SIG-M5 treated with dmso at 0.1 percent for 504 hours (cell line): ENCODE measurements at regions not wholly inside any gene's neighbourhood (a gene's known extent, or its start where the extent isn't known, plus 50 kb on each side); places are given as distances from the start of the nearest gene placed in this dataset.
"Not testable (repeated sequence)": the region's sequence is repeated elsewhere in the genome, so short reads cannot be mapped to it uniquely, and the experiment has no call there.

Experiments used
- DNase-seq: peaks from one replicate; lab custom pipeline; 2025; ENCODE audit not compliant: unreplicated experiment; lab: John Stamatoyannopoulos, UW

DNA sequence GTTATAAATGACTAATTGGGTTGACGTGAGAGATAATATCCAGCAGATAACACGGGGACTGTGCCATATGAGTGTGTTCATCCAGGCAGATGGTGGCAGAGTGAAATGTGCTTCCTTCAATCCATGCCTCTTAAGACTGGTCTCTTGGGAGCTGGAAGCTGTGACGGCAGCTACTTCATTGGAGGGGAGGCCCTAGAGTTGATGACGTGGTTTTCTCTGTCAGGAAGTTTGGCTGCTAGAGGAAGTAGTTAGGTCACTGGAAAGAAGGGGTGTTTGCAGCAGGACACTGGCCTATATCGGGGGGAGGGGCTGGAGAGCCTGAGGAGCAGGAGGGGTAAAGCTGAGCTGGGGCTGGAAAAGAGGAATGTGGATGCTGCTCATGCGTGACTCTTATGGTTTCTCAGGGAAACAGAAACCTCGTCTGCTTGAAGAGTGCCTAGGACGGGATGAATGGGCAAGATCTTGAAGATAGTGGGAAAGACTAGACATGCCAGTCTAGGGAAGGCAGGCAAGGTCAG, 3051.6 kb downstream of the RPIA start:
- DNase-seq, result not testable (repeated sequence)

DNA sequence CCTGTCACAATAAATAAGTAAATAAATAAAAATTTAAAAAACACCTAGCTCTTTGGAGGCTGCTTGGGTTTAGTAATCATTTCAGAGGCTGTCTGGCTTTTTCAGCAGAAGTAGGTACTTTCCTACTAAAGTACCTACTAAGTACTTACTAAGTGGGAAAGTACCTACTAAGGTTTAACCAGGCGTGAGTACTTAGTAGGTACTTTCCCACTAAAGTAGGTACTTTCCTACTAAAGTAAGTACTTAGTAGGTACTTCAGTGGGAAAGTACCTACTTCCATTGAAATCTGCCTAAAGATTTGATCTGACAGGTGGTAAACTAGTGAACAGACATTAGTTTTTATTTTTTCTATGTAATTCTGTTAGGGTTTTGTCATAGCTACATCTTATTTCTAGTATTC, 3052.4 kb downstream of the RPIA start:
- not testable (repeated sequence) for DNase-seq

DNA sequence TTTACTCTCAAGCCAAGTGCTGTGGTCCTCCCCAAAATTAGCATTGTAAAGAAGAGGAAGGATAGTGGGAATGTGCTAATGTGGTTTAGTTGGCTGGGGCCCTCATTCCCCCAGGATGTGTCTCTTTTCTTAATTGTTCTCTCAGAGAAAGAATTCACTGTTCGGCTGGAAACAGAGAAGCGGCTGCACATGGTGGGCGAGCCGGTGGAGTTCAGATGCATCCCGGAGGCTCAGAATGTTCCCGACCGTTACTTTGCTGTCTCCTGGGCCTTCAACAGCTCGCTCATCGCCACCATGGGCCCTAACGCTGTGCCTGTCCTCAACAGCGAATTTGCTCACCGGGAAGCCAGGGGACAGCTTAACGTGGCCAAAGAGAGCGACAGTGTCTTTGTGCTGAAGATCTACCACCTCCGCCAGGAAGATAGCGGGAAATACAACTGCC, 3053.2 kb downstream of the RPIA start:
- DNase-seq, result not testable (repeated sequence)

DNA sequence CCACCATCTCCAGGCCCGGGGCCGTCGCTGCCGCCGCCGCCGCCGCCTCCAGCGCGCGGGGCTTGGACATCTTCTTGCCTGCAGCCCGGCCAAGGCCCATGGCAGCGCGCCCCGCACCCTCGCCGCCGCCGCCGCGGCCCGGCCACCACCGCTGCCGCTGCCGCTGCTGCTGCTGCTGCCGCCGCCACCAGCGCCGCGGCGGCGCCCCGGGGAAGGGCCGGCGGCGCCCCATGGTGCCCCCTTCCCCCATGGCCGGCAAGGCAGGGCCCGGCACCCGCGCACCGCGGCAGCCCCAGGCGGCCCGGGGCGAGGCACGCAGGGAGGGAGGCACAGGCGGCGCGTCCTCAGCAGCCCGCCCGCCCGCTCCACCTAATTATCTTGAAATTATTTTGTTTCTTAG, 3057.4 kb downstream of the RPIA start:
- no peak for DNase-seq

DNA sequence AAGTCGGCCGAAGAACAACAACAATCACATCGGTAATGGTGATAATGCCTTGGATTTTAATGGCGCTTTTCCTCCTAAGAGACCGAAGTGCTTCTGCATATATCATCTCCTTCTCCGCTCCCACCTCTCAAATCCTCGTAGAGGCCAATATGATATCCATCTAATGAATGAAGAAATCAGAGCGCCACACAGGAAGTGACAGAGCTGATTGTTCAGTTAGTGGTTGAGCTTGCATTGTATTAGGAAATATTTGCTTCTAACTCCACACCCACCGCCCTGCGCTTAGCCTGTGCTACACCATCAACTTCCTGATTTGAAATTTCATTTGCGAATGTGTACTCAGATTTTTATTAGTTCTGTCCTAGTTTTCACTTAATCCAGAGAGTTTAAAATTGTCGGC, 3058.2 kb downstream of the RPIA start:
- not testable (repeated sequence) for DNase-seq

DNA sequence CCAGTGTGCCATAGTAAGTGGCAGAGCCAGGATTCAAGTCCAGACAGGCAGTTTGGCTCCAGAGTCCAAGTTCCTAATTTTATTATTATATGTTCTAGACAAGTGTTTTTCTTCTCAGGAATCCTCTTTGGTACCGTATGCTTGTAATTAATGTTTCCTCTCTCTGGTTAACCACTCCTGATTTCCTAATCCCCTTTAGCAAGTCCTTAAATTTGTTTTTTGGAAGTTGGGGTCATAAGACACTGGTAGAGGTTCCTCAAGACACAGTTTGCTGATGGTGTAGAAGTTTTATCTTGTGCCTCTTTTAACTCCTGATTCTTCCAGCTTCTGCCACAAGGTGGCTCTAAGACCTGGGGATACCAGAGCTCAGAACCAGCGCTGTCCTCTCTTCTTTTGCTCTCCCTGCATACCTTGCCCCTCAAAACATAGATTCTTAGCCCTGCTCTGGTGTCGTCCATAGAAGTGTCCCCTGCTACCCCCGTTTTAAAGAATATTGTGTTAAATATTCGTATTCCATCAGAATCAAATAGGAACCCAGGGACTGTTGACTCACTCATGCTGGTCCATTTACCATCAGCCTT, 3068.0 kb downstream of the RPIA start:
- not testable (repeated sequence) for DNase-seq

DNA sequence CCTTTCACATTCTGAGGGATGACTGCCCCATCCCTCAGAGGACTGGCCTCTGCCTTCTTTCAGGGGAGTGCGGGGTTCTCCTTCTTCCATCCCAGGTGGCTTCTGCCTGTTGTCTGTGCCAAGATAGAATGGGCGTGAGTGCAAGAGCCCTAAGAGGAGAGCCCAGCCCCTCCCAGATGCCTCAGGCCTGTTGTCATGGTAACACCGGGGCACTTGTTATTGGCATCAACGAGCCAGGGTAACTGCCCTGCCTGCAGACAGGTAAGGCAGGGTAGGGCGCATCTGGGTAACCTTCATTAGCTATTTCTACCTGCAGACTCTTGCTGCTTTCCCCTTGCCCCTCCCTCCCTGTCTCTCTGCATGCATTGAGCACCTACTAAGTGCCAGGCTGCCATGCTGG, 3069.2 kb downstream of the RPIA start:
- not testable (repeated sequence) for DNase-seq

DNA sequence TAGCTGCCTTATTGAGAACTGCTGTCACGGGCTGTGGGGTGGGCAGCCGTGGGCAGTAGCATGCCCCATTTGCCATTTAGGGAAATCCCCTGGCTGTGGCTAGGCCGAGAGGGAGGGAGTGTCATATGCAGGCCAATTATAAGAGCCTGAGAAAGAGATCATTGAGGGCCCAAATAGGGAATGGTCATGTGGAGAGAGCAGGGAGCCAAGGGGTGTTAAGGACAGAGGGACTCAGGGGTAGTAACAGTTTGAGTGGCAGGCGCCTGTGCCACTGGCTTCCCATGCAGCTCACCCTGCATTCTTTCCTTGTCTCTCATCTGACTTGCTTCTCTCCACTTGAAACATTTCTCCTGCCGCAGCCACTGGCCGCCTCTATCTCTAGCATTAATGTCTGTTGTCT, 3070.8 kb downstream of the RPIA start:
- DNase-seq, result not testable (repeated sequence)

DNA sequence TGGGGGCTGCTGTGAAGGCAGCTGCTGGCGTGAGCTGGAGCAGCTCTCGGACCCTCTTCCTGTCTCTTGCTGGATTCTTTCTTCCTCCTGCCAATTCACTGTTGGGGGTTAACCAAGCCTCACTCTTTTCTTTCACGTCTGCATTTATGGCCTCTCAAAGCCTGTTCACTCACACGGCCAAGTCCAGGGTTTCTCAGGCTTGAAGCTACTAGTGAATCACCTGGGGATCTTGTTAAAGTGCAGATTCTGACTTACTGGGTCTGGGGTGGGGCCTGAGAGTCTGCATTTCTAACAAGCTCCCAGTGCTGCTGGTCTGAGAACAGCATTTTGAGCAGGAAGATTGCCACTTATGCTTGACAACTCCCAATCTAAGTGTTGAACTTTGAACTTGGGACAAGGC, 3072.2 kb downstream of the RPIA start:
- DNase-seq, result not testable (repeated sequence)

DNA sequence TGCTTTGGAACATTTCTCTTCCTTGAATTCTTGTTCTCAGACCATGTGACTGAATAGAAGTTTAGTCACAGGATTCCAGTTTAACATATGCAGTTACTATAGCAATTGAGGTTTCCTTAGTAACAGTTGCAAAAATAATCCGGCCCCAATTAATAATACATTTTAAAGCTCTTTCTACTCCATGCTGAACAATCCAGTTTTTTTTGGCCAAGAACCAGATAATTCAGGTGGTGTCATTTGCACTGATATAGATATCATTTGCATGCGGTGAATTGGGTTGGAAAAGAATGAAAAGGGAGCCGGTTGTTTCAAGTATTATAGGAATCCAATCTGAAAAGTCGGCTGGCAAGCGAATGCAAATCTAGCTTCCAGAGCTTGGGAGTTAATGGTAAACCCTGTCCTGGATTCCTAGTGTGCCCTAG, 3073.1 kb downstream of the RPIA start:
- DNase-seq, result not testable (repeated sequence)

DNA sequence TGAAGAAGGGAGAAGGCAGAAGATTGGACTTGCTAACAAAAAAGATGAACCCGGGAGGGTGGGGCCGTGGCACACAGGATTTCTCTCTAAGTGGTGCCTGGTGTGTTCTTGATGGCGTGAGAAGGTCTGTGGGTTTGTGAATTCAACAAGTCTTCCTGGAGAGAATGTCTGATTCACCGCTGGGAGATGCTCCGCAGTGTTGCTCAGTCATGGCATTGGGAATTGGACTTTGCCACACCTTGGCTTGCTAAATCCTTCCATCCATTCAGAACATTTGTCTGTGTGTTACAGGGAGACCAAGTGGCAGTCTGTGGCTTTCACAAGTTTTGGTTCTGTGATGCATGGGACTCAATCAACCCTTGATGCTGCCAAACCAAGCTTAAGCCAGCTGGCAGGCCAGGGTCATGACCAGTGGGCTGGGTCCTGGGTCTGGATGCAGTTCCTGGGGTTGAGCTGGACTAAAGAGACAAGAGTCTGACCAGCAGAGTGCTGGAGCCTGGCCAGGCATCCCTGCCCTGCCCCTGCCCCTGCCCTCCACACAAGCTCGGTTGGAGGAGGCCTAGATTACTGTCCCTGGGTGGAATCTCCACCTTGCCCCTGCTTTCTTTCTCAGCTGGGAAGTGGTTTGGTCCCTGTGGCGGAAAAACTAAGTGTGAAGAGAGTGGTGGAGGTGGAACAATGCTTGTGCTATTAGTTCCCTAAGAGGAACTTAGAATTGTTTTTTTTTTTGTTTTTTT, 3073.7 kb downstream of the RPIA start:
- not testable (repeated sequence) for DNase-seq

DNA sequence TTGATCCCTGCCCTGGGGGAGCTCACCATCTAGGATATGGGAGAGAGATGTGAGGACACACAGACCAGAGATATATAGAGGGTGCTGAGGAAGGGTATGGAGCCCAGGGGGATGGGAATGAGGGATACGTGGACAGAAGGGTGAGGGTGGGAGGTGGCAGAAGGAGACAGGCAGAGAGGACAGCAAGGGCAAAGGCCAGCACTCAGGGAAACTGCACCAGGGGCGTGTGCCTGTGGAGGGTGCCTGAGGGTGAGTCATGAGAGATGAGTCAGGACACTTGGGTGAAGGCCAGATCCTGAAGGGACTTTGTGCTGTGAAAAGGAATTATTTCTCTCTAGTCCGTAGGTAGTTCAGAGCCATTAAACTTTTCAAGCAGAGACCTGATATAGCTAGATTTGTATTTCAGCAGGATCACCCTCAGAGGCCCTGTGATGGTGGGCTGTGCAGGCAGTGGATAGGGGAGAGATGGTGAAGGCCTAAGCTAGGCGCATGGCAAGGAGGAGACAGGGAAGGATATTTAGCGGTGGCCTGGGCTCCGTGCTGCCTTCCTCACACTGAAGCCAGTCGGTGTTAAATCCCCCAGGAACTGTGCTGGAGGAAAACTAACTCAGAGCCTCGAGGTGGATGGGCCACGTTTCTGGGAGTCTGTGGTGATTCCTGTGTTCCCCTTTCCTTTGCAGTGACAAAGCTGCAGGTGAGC, 3075.0 kb downstream of the RPIA start:
- peak; percentile 17 for DNase-seq

DNA sequence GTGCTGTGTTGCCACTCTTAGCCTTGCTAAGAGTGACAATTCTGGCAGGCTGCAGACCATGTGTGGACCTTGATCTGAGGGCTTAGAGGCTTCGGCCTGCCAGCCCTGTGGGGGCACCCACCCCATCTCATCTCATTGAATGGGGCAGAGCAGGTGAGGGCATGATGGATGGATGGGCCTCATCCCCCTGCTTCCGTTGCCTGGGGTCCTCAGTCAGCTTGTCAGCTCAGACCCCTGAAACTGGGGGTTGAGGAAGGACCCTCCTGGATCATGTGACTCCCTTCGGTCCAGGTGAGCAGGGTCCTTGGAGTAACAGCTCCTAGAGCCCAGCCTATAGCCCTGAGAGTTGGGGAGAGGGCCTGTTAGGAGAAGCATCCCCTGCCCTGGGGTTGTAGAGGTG, 3076.8 kb downstream of the RPIA start:
- DNase-seq, result not testable (repeated sequence)

DNA sequence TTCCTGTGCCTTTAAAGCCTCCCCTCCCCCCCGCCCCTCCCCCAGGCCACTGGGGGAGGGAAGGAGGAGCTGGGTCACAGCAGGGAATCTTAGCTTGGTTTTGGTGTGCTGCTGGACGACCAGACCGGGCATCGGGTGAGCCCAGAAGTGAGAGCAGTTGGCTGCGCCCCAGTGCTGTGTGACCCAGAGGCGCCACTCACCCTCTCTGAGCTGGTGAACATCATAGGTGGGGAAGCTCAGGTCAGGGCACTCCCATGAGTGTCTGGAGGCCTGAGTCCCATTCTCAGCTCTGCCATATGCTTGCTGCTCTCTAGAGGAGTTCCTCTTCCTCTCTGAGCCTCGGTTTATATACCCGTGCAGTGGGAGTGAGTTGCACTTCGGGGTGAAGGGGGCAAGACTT, 3077.5 kb downstream of the RPIA start:
- not testable (repeated sequence) for DNase-seq

DNA sequence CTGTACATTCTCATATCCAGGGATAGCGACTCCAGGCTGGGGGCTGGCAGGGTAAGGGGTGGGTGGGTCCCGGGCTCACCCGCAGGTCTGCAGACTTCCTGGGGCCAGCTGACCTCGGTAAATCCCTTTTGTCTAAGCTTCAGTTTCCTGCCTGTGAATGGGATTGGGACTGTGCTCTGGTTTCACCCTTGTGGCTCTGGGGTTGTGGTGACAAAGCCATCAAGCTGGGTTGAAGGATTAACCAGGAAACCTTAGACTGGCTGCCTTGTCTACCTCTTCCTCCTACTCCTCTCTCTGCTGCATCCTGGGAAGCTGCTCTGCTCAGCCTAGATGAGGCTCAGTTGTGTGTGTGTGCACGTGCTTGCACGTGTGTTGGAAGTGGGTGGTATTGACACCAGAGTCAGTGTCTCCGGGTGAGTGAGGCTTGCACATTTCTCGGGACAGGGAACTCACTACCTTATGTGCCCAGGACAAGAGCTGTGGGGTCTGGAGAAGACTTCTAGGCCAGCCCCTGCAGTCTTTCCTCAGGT, 3078.6 kb downstream of the RPIA start:
- DNase-seq, result not testable (repeated sequence)

DNA sequence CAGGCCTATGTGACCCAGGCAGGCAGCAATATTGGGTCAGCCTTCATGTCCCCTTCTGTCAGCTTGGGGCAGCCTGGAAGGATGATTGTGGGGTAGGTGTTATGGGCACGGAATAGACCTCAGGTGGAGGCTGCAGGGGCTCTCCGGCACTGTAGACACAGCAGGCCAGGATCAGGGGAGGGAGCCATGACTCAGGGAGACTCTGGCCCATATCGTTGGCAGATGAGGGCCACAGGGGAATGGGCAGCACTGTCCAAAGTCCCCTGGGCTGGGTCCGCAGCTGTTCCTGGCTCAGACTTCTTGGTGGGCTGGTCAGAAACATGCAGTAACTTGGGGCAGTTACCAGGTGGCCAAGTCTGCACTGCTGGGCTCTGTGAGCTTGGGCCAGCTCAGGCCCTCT, 3080.1 kb downstream of the RPIA start:
- DNase-seq, result not testable (repeated sequence)

DNA sequence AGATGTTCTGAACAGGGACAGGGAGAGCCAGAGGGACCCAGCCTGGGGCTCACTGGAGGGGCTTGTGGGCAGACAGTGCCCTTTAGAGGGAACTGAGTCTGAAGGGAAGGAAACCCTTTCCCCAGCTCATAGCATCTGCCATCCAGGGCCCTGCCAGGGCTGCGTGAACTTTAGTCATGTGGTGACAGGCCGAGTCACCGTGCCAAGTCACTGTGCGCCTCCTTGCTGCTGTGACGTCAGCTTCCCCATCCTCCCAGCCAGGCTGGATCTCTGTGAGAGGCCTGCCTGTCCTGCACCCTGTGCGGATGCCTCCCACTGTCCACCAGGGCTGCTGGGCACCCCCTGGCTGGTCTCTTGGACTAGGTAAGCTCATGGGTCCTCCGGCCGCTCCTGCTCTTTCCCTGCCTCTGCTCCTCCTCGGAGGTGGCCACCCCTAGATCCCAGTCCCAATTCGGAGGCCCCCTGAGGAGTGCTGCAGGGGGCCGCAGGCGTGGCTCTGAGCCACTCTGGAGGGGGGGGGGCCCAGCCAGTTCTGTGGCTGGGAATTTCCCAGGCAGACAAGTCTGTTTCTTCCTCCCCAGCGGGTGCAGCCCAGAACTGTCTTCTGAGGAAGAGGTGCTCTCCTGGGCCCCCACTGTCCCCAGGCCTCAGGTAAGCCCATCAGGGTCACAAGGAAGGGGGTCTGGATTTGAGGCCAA, 3080.9 kb downstream of the RPIA start:
- not testable (repeated sequence) for DNase-seq

DNA sequence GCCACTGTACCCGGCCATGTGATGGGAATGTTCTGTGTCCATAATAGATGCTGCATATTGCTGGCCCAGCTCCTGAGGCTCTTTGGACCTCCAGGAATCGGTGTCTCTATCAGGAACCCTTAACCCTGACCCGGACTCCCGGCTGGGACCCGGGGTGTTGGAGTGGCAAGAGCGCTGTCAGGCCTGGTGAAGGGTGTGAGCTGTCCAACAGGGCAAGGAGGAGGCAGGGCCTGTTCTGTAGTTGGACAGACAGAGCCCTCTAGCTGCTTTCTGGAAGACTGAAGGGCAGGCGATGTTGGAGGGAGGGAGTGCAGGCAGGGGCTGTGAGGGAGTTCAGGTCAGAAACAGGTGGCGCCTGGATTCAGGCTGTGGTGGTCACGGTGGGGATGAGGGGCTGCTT, 3082.3 kb downstream of the RPIA start:
- not testable (repeated sequence) for DNase-seq

DNA sequence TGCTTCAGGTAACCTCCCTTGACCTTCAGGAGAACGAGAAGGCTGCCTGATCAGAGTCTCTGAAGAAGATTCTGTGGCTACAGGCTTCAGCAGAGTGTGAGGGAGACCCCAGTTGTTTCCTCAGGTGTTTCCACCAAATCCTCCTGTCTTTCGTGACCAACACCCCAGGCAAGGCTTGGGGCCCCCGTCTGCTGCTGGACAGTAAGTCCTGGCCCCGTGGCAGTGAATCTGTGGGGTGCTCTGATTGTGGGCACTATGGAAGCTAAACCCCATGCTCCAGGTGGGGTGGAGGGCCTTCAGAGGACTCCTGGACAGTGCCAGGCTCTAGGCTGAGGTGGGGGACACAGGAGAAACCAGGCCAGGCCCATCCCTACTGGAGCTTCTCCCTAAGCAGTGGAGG, 3083.7 kb downstream of the RPIA start:
- DNase-seq, result not testable (repeated sequence)

DNA sequence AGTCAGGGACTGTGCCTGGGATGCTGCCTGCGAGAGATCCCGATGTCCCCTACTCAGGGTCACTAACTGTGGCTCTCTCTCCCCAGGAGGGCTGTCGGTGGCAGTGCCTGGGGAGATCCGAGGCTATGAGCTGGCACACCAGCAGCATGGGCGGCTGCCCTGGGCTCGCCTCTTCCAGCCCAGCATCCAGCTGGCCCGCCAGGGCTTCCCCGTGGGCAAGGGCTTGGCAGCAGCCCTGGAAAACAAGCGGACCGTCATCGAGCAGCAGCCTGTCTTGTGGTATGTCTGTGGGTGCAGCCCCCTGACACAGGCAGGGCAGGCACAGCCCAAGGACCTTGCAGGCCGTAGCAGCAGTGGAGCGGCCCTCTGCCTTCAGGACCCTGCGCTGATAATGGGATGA, 3088.9 kb downstream of the RPIA start:
- DNase-seq, result not testable (repeated sequence)

DNA sequence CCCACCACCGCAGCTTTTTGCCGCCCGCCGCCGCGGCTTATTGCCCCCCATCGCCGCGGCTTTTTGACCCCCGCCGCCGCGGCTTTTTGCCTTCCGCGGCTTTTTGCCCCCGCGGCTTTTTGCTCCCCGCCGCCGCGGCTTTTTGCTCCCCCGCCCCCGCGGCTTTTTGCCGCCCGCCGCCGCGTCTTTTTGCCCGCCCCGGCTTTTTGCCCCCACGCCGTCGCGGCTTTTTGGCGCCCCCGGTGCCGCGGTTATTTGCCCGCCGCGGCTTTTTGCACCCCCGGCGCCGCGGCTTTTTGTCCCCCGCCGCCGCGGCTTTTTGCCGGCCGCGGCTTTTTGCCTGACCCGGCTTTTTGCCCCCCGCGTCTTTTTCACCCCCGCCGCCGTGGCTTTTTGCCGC, 3061.8 kb upstream of the TEKT4 start:
- DNase-seq, result not testable (repeated sequence)
